H1 (cell line): ENCODE measurements at regions not wholly inside any gene's neighbourhood (a gene's known extent, or its start where the extent isn't known, plus 50 kb on each side); places are given as distances from the start of the nearest gene placed in this dataset.

Source experiments
- ASH2L ChIP-seq: fragments of 200-600, 300-600 bp; sonication (generic); IDR thresholded peaks from one replicate; pipeline ENCODE4 v1.7.1; 2017; ENCODE audit warnings: low read length
- BCL11A ChIP-seq, 2 experiments: IDR thresholded peaks; one replicate each; pipeline ENCODE4 v1.6.1; 2011; ENCODE audit warnings: low read depth in 2 of 2, low read length in 2 of 2, mild to moderate bottlenecking in 2 of 2
- GABPA ChIP-seq: IDR thresholded peaks from 2 replicates; pipeline ENCODE4 v1.6.1; 2011; ENCODE audit warnings: mild to moderate bottlenecking, low read length, moderate library complexity, borderline replicate concordance; ENCODE audit not compliant: insufficient read depth
- JUND ChIP-seq: IDR thresholded peaks from 2 replicates; pipeline ENCODE4 v1.6.1; 2011; ENCODE audit warnings: mild to moderate bottlenecking, improper control_type of control experiment, low read length
- KDM4A ChIP-seq: IDR thresholded peaks from one replicate; pipeline ENCODE4 v1.7.1; 2012; ENCODE audit warnings: low read depth, mild to moderate bottlenecking, moderate library complexity, low read length, inconsistent platforms; ENCODE audit not compliant: severe bottlenecking
- PHF8 ChIP-seq: fragments of 200-600 bp; sonication (generic); conservative IDR thresholded peaks from 2 replicates; pipeline ENCODE4 v1.7.1; 2012; ENCODE audit warnings: low read depth, mild to moderate bottlenecking, inconsistent platforms, low read length, moderate library complexity
- RFX5 ChIP-seq: IDR thresholded peaks from 2 replicates; pipeline ENCODE4 v1.6.1; 2011; ENCODE audit warnings: low read depth, low read length, improper control_type of control experiment, borderline replicate concordance
- SP2 ChIP-seq: IDR thresholded peaks from 2 replicates; pipeline ENCODE4 v1.6.1; 2012; ENCODE audit warnings: mild to moderate bottlenecking, low read length, inconsistent platforms
- SRF ChIP-seq: IDR thresholded peaks from 2 replicates; pipeline ENCODE4 v1.6.1; 2011; ENCODE audit warnings: mild to moderate bottlenecking, low read depth, low read length, moderate library complexity
- TAF7 ChIP-seq: optimal IDR thresholded peaks from 2 replicates; pipeline ENCODE3; 2011; ENCODE audit warnings: low read depth, mild to moderate bottlenecking, inconsistent platforms, low read length, moderate library complexity, borderline replicate concordance
- TCF12 ChIP-seq: IDR thresholded peaks from 2 replicates; pipeline ENCODE4 v1.6.1; 2011; ENCODE audit warnings: low read depth, mild to moderate bottlenecking, low read length
- TEAD4 ChIP-seq: IDR thresholded peaks from 2 replicates; pipeline ENCODE4 v1.6.1; 2012; ENCODE audit warnings: low read depth, low read length, inconsistent platforms, mixed read lengths

DNA sequence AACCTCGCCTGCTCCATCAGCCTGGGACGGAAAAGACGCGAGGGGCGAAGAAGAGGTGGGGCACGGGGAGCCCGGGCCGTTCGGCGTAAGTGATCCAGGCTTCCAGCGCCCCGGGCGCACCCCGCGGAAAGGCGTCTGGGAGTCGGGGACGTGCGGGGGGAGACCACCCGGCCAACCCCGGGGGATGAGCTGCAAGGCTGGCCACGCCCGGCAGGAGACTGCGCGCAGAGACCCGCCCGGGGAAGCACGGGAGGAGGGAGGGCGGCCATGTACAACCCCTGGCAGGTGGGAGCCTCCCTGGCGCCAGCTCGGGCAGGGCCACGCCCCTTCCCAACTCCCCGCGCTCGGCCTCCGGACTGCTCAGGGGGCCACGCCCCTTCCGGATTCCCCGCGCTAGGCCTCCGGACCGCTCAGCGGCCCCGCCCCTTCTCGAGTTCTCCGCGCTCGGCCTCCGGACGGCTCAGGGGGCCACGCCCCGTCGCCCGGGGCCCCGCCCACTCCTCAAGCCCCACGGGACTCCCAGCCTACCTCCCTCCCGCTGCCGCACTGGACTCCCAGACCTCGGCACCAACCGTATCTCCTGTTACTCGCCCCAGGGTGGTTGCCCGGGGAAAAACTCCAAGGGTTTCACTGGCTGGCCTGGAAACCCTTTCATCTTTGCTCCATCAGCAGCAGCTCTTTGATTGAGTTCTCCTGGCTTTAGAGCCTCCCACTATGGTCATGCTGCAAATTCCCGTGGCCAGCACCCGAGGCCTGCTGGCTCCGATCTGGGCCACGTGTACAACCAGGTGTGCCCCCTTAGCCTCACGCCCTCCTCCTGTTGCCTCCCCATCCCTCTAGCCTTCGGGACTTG lies 284.4 kb downstream of the ZEB1 start (continued):
- no peak for TF ChIP-seq BCL11A (IDR thresholded peaks at IDR 0.05; ENCODE audit: low read depth in 2 of 2, low read length in 2 of 2)
- 0 out of 2 replicates have a peak, but pooled peaks have one; percentile 17 for TF ChIP-seq SRF
- TF ChIP-seq TEAD4 = peak; percentile 36; the same call in 1 of the 2 replicates
- no peak for TF ChIP-seq JUND
- TF ChIP-seq TAF7 = peak; percentile 18
- no peak for TF ChIP-seq KDM4A
- TF ChIP-seq SP2 = no peak
- TF ChIP-seq ASH2L = peak; percentile 37
- no peak for TF ChIP-seq GABPA
- no peak for TF ChIP-seq TCF12
- peak; percentile 74 for TF ChIP-seq PHF8
- TF ChIP-seq RFX5 = no peak
